SK-N-SH (cell line): ENCODE measurements at regions not wholly inside any gene's neighbourhood (a gene's known extent, or its start where the extent isn't known, plus 50 kb on each side); places are given as distances from the start of the nearest gene placed in this dataset.

Experiments
- FOXM1 ChIP-seq: IDR thresholded peaks from 2 replicates; pipeline ENCODE4 v1.4.0; 2012; ENCODE audit warnings: low read depth, mild to moderate bottlenecking
- TF ChIP-seq, protein P1 (sequence below): fragments of 200-600 bp; sonication (generic); IDR thresholded peaks from 2 replicates; pipeline ENCODE4 v1.6.1; 2017; ENCODE audit warnings: antibody characterized with exemption, mild to moderate bottlenecking, moderate library complexity

DNA sequence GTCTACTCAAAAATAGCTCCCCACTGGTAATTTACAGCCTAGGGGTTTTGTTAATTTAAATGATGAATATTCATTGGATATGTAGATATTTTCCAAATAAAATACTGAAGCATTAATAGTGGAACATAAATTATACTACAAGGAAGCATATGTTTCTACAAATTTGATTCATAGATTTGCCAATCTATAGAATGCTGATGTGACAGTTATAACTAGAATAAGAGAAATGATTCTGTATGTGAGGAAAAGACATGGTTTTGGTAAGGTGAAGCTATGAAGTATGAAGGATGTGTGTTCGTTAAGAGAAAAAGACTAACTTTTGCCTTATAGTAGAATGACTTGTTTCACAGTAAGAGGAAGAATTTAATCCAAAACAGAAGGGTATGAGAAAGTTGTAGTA, 61.3 kb downstream of the IARS1 start:
- TF ChIP-seq, protein P1, sequence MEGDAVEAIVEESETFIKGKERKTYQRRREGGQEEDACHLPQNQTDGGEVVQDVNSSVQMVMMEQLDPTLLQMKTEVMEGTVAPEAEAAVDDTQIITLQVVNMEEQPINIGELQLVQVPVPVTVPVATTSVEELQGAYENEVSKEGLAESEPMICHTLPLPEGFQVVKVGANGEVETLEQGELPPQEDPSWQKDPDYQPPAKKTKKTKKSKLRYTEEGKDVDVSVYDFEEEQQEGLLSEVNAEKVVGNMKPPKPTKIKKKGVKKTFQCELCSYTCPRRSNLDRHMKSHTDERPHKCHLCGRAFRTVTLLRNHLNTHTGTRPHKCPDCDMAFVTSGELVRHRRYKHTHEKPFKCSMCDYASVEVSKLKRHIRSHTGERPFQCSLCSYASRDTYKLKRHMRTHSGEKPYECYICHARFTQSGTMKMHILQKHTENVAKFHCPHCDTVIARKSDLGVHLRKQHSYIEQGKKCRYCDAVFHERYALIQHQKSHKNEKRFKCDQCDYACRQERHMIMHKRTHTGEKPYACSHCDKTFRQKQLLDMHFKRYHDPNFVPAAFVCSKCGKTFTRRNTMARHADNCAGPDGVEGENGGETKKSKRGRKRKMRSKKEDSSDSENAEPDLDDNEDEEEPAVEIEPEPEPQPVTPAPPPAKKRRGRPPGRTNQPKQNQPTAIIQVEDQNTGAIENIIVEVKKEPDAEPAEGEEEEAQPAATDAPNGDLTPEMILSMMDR: no peak
- no peak for TF ChIP-seq FOXM1
